SU-DHL-6 (cell line): ENCODE measurements at regions not wholly inside any gene's neighbourhood (a gene's known extent, or its start where the extent isn't known, plus 50 kb on each side); places are given as distances from the start of the nearest gene placed in this dataset.

Experiments
- CTCF ChIP-seq: fragments of 200-600 bp; sonication (generic); IDR thresholded peaks from one replicate; pipeline ENCODE4 v1.5.1; 2017; ENCODE audit warnings: antibody characterized with exemption, mild to moderate bottlenecking, low read length, moderate library complexity; ENCODE audit not compliant: insufficient read depth, poor library complexity, severe bottlenecking
- EZH2phosphoT487 ChIP-seq: fragments of 200-600 bp; sonication (generic), shearing (Covaris generic); conservative IDR thresholded peaks from 2 replicates; pipeline ENCODE4 v1.6.1; 2018; ENCODE audit warnings: mild to moderate bottlenecking, antibody characterized with exemption, low read length, moderate library complexity, mixed read lengths

- TF ChIP-seq EZH2phosphoT487, result no peak
- no peak for TF ChIP-seq CTCF
Measured at GRCh38 chr6:122207794-122208193, 191.7 kb upstream of the HSF2 start.
